ENCODE measurements at regions not wholly inside any gene's neighbourhood (a gene's known extent, or its start where the extent isn't known, plus 50 kb on each side); places are given as distances from the start of the nearest gene placed in this dataset.

- TF ChIP-seq CTCF (IDR thresholded peaks at IDR 0.05) (no peak), POLR2A (IDR thresholded peaks at IDR 0.05) (no peak)
Observed at GRCh38 chr1:56071351-56071750, 508.0 kb downstream of the PLPP3 start.

Measured in testis (tissue), 2 donors.